HEK293 (cell line): ENCODE measurements at regions not wholly inside any gene's neighbourhood (a gene's known extent, or its start where the extent isn't known, plus 50 kb on each side); places are given as distances from the start of the nearest gene placed in this dataset.

Source experiments
- HOXA7 ChIP-seq: sonication (generic); formaldehyde crosslinking; IDR thresholded peaks from 2 replicates; pipeline ENCODE4 v1.8.1; 2022; ENCODE audit warnings: missing genetic modification reagents, borderline replicate concordance
- ZNF16 ChIP-seq: fragments of 450-650 bp; formaldehyde crosslinking; IDR thresholded peaks from 2 replicates; pipeline ENCODE4 v1.5.1; 2016; ENCODE audit warnings: low read depth, missing biosample characterization, missing genetic modification characterization
- ZNF394 ChIP-seq: fragments of 450-650 bp; formaldehyde crosslinking; IDR thresholded peaks from 2 replicates; pipeline ENCODE4 v1.5.1; 2016; ENCODE audit warnings: missing biosample characterization, missing genetic modification characterization, mild to moderate bottlenecking, moderate library complexity, borderline replicate concordance
- ZNF621 ChIP-seq: fragments of 450-650 bp; formaldehyde crosslinking; IDR thresholded peaks from 2 replicates; pipeline ENCODE4 v1.5.1; 2017; ENCODE audit warnings: missing biosample characterization, missing genetic modification characterization
- ZNF623 ChIP-seq: fragments of 450-650 bp; formaldehyde crosslinking; IDR thresholded peaks from 2 replicates; pipeline ENCODE4 v1.5.1; 2016; ENCODE audit warnings: missing biosample characterization, missing genetic modification characterization
- ZNF626 ChIP-seq: fragments of 450-650 bp; sonication (Bioruptor Pico); formaldehyde crosslinking; IDR thresholded peaks from 2 replicates; pipeline ENCODE4 v1.5.1; 2018; ENCODE audit warnings: missing biosample characterization, missing genetic modification characterization, inconsistent platforms
- TF ChIP-seq, protein P1 (sequence below): fragments of 450-650 bp; formaldehyde crosslinking; IDR thresholded peaks from 2 replicates; pipeline ENCODE4; 2016; ENCODE audit warnings: missing biosample characterization, missing genetic modification characterization
- TF ChIP-seq, protein P2 (sequence below): fragments of 450-650 bp; formaldehyde crosslinking; IDR thresholded peaks from 2 replicates; pipeline ENCODE4 v1.5.1; 2016; ENCODE audit warnings: missing biosample characterization, missing genetic modification characterization
- TF ChIP-seq, protein P3 (sequence below): fragments of 450-650 bp; formaldehyde crosslinking; IDR thresholded peaks from 2 replicates; pipeline ENCODE4 v1.5.1; 2016; ENCODE audit warnings: missing biosample characterization, missing genetic modification characterization, low read depth
- TF ChIP-seq, protein P4 (sequence below): fragments of 450-650 bp; formaldehyde crosslinking; IDR thresholded peaks from 2 replicates; pipeline ENCODE4 v1.5.1; 2016; ENCODE audit warnings: missing biosample characterization, missing genetic modification characterization

DNA sequence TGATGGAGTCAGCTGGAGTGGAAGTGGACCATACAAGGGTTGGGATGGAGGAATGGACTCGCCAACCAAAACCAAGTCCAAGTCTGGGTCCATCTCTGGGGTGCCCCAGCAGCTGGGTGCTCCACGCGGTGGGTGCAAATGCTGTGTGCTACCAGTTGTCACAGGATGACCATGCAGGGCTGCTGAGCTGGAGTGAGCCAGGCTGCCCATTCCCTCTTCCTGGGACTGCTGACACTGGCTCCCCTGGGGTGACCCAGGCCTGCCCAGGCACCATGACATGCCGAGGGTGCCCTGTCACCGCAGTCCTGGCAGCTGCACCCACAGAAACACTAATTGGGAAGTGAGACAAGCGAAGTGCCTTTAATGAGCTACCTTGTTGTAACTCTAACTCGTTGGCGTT lies 140.2 kb downstream of the TPRA1 start:
- no peak for TF ChIP-seq ZNF394 (tag by site-specific recombination)
- TF ChIP-seq HOXA7 (CRISPR knock-in tag), result no peak
- TF ChIP-seq, protein P1, sequence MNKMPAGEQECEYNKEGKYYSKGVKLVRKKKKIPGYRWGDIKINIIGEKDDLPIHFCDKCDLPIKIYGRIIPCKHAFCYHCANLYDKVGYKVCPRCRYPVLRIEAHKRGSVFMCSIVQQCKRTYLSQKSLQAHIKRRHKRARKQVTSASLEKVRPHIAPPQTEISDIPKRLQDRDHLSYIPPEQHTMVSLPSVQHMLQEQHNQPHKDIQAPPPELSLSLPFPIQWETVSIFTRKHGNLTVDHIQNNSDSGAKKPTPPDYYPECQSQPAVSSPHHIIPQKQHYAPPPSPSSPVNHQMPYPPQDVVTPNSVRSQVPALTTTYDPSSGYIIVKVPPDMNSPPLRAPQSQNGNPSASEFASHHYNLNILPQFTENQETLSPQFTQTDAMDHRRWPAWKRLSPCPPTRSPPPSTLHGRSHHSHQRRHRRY (tag by site-specific recombination), result no peak
- no peak for TF ChIP-seq ZNF621 (tag by site-specific recombination)
- no peak for TF ChIP-seq ZNF16
- TF ChIP-seq, protein P2, sequence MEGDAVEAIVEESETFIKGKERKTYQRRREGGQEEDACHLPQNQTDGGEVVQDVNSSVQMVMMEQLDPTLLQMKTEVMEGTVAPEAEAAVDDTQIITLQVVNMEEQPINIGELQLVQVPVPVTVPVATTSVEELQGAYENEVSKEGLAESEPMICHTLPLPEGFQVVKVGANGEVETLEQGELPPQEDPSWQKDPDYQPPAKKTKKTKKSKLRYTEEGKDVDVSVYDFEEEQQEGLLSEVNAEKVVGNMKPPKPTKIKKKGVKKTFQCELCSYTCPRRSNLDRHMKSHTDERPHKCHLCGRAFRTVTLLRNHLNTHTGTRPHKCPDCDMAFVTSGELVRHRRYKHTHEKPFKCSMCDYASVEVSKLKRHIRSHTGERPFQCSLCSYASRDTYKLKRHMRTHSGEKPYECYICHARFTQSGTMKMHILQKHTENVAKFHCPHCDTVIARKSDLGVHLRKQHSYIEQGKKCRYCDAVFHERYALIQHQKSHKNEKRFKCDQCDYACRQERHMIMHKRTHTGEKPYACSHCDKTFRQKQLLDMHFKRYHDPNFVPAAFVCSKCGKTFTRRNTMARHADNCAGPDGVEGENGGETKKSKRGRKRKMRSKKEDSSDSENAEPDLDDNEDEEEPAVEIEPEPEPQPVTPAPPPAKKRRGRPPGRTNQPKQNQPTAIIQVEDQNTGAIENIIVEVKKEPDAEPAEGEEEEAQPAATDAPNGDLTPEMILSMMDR (tag by site-specific recombination), result no peak
- no peak for TF ChIP-seq ZNF623 (tag by site-specific recombination)
- TF ChIP-seq ZNF626 (tag by site-specific recombination), result no peak
- TF ChIP-seq, protein P3, sequence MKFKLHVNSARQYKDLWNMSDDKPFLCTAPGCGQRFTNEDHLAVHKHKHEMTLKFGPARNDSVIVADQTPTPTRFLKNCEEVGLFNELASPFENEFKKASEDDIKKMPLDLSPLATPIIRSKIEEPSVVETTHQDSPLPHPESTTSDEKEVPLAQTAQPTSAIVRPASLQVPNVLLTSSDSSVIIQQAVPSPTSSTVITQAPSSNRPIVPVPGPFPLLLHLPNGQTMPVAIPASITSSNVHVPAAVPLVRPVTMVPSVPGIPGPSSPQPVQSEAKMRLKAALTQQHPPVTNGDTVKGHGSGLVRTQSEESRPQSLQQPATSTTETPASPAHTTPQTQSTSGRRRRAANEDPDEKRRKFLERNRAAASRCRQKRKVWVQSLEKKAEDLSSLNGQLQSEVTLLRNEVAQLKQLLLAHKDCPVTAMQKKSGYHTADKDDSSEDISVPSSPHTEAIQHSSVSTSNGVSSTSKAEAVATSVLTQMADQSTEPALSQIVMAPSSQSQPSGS (tag by site-specific recombination), result no peak
- TF ChIP-seq, protein P4, sequence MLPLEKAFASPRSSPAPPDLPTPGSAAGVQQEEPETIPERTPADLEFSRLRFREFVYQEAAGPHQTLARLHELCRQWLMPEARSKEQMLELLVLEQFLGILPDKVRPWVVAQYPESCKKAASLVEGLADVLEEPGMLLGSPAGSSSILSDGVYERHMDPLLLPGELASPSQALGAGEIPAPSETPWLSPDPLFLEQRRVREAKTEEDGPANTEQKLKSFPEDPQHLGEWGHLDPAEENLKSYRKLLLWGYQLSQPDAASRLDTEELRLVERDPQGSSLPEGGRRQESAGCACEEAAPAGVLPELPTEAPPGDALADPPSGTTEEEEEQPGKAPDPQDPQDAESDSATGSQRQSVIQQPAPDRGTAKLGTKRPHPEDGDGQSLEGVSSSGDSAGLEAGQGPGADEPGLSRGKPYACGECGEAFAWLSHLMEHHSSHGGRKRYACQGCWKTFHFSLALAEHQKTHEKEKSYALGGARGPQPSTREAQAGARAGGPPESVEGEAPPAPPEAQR (tag by site-specific recombination), result no peak
